Nephron progenitor cell (in vitro differentiated cells): ENCODE measurements at regions not wholly inside any gene's neighbourhood (a gene's known extent, or its start where the extent isn't known, plus 50 kb on each side); places are given as distances from the start of the nearest gene placed in this dataset.

Source experiments
- DNase-seq: peaks from one replicate; pipeline ENCODE4 v3.0.0; 2021
- H3K27ac Mint-ChIP-seq: 2 replicates; pipeline ENCODE4 v1.8.0; 2021; ENCODE audit warnings: mild to moderate bottlenecking, moderate library complexity, mixed read lengths
- H3K27me3 Mint-ChIP-seq: 2 replicates; pipeline ENCODE4 v1.8.0; 2021; ENCODE audit warnings: mild to moderate bottlenecking, low read depth, mixed read lengths; ENCODE audit not compliant: poor library complexity
- H3K36me3 Mint-ChIP-seq: 2 replicates; pipeline ENCODE4 v1.8.0; 2021; ENCODE audit warnings: low read depth, mixed read lengths
- H3K4me1 Mint-ChIP-seq: 2 replicates; pipeline ENCODE4 v1.8.0; 2021; ENCODE audit warnings: mixed read lengths
- H3K4me3 Mint-ChIP-seq: 2 replicates; pipeline ENCODE4 v1.8.0; 2021; ENCODE audit warnings: mild to moderate bottlenecking, moderate library complexity, mixed read lengths
- H3K9me3 Mint-ChIP-seq: 2 replicates; pipeline ENCODE4 v1.8.0; 2021; ENCODE audit warnings: mild to moderate bottlenecking, moderate library complexity, mixed read lengths
- CTCF ChIP-seq: fragments of 200-600 bp; sonication (generic); IDR thresholded peaks from 2 replicates; pipeline ENCODE4 v1.5.0; 2021; ENCODE audit warnings: antibody characterized with exemption

GRCh38 chr5:90037646-90038045, 371.9 kb downstream of the CETN3 start:
- no peak for TF ChIP-seq CTCF
- DNase-seq: no peak
- Mint-ChIP-seq H3K27me3 (no peaks in the 10 kb centered on the region), H3K4me1 (no peaks in the 10 kb centered on the region), H3K27ac (no peak overlapping the region), H3K9me3 (peaks cover 48% of the 10 kb centered on the region), H3K4me3 (no peak overlapping the region), H3K36me3 (no peaks in the 10 kb centered on the region)

GRCh38 chr5:90022711-90023053, 386.9 kb downstream of the CETN3 start:
- DNase-seq: no peak
- Mint-ChIP-seq H3K27ac (no peak overlapping the region), H3K4me3 (no peak overlapping the region), H3K36me3 (no peaks in the 10 kb centered on the region), H3K27me3 (no peaks in the 10 kb centered on the region), H3K4me1 (peaks cover 5% of the 10 kb centered on the region), H3K9me3 (no peaks in the 10 kb centered on the region)
- no peak for TF ChIP-seq CTCF

GRCh38 chr5:90022002-90022710, 387.4 kb downstream of the CETN3 start:
- peaks cover 8% of the 10 kb centered on the region for H3K4me1 Mint-ChIP-seq

GRCh38 chr5:90020575-90021538, 388.7 kb downstream of the CETN3 start:
- no peaks in the 10 kb centered on the region for H3K27me3 Mint-ChIP-seq
- TF ChIP-seq CTCF: no peak
- H3K36me3 Mint-ChIP-seq: no peaks in the 10 kb centered on the region
- H3K4me3 Mint-ChIP-seq: no peak overlapping the region
- no peak for DNase-seq
- peaks cover 10% of the 10 kb centered on the region for H3K4me1 Mint-ChIP-seq
- no peaks in the 10 kb centered on the region for H3K9me3 Mint-ChIP-seq
- H3K27ac Mint-ChIP-seq: no peak overlapping the region

More at GRCh38 chr5:90022002-90022710, 387.4 kb downstream of the CETN3 start:
- Mint-ChIP-seq H3K4me3 (no peak overlapping the region), H3K27me3 (no peaks in the 10 kb centered on the region), H3K27ac (no peak overlapping the region), H3K36me3 (no peaks in the 10 kb centered on the region), H3K9me3 (no peaks in the 10 kb centered on the region)
- DNase-seq: no peak
- no peak for TF ChIP-seq CTCF

GRCh38 chr5:90017239-90017638, 392.3 kb downstream of the CETN3 start:
- Mint-ChIP-seq H3K27ac (no peak overlapping the region), H3K9me3 (no peaks in the 10 kb centered on the region), H3K4me1 (peaks cover 10% of the 10 kb centered on the region), H3K27me3 (no peaks in the 10 kb centered on the region), H3K4me3 (no peak overlapping the region), H3K36me3 (no peaks in the 10 kb centered on the region)
- no peak for DNase-seq
- TF ChIP-seq CTCF: no peak
